A673 (cell line): ENCODE measurements at regions not wholly inside any gene's neighbourhood (a gene's known extent, or its start where the extent isn't known, plus 50 kb on each side); places are given as distances from the start of the nearest gene placed in this dataset.

Source experiments
- BruUV-seq: library from RNA; stranded (reverse); fragments of 400-500 nt; replicated peaks from 2 replicates; lab custom pipeline; 2021; lab: Mats Ljungman, UMichigan
- CTCF ChIA-PET: fragments of 300-600 bp; sonication (Branson Sonifier 250); formaldehyde crosslinking; loops from one replicate; lab custom pipeline; 2022; ENCODE audit warnings: antibody characterized with exemption; lab: Charles Lee
- POLR2A ChIA-PET: fragments of 300-600 bp; sonication (Branson Sonifier 250); formaldehyde crosslinking; loops from one replicate; lab custom pipeline; 2022; ENCODE audit warnings: antibody characterized with exemption; ENCODE audit not compliant: low non-redundant PET; lab: Charles Lee
- DNase-seq: peaks from one replicate; pipeline ENCODE4 v3.0.0-alpha.2; 2015; ENCODE audit warnings: low spot score
- H3K27ac ChIP-seq: fragments of 200-600 bp; sonication (generic); 2 replicates; pipeline ENCODE4 v1.5.1; 2016; ENCODE audit warnings: mixed run types, low read depth, mild to moderate bottlenecking, mixed read lengths, antibody characterized with exemption, low read length; ENCODE audit not compliant: poor library complexity, severe bottlenecking
- H3K27me3 ChIP-seq: fragments of 200-600 bp; sonication (generic); replicated peaks from 2 replicates; pipeline ENCODE4 v1.6.1; 2017; ENCODE audit warnings: mixed run types, low read depth, mild to moderate bottlenecking, mixed read lengths, antibody characterized with exemption, low read length; ENCODE audit not compliant: insufficient read depth, poor library complexity
- H3K36me3 ChIP-seq: fragments of 200-600 bp; sonication (generic); 2 replicates; pipeline ENCODE4 v1.6.1; 2016; ENCODE audit warnings: mixed run types, mild to moderate bottlenecking, mixed read lengths, antibody characterized with exemption, low read length; ENCODE audit not compliant: insufficient read depth, poor library complexity, severe bottlenecking
- H3K4me1 ChIP-seq: fragments of 200-600 bp; sonication (generic); 2 replicates; pipeline ENCODE4 v1.6.1; 2017; ENCODE audit warnings: mixed run types, mild to moderate bottlenecking, mixed read lengths, antibody characterized with exemption, low read length; ENCODE audit not compliant: insufficient read depth, poor library complexity, severe bottlenecking
- H3K4me3 ChIP-seq: fragments of 200-600 bp; sonication (generic); 2 replicates; pipeline ENCODE4 v1.5.1; 2016; ENCODE audit warnings: low read depth, mixed run types, mild to moderate bottlenecking, mixed read lengths, low read length; ENCODE audit not compliant: poor library complexity, severe bottlenecking
- H3K9me3 ChIP-seq: fragments of 200-600 bp; sonication (generic); 2 replicates; pipeline ENCODE4 v1.6.1; 2016; ENCODE audit warnings: mixed run types, low read depth, mild to moderate bottlenecking, mixed read lengths, antibody characterized with exemption, low read length; ENCODE audit not compliant: poor library complexity, severe bottlenecking
- CTCF ChIP-seq: fragments of 300-800, 200-600 bp; sonication (generic); conservative IDR thresholded peaks from 2 replicates; pipeline ENCODE4 v1.5.1; 2017; ENCODE audit warnings: low read depth, mild to moderate bottlenecking, antibody characterized with exemption, low read length, moderate library complexity, mixed read lengths
- EZH2 ChIP-seq: fragments of 200-600 bp; sonication (generic); IDR thresholded peaks from 2 replicates; pipeline ENCODE4 v1.6.1; 2017; ENCODE audit warnings: borderline replicate concordance, low read depth, mild to moderate bottlenecking, mixed read lengths, antibody characterized with exemption, low read length; ENCODE audit not compliant: poor library complexity, severe bottlenecking
- intact Hi-C: fragments of 100-400 bp; cut with micrococcal nuclease; formaldehyde crosslinking; loops from one replicate; pipeline ENCODE4 v1.10.0; 2022; ENCODE audit not compliant: unreplicated experiment

- BruUV-seq = no TSS peak
- Histone ChIP-seq H3K9me3 (no peaks in the 10 kb centered on the region), H3K36me3 (no peaks in the 10 kb centered on the region), H3K4me3 (no peak overlapping the region), H3K27ac (no peak overlapping the region), H3K4me1 (no peaks in the 10 kb centered on the region), H3K27me3 (no peaks in the 10 kb centered on the region)
- TF ChIP-seq CTCF (no peak), EZH2 (no peak)
- ChIA-PET CTCF (no interaction called here), POLR2A (no interaction called here)
- intact Hi-C loops = no loop called here
- DNase-seq = peak; percentile 54
Measured at GRCh38 chr3:45309876-45310275, 78.5 kb upstream of the LARS2 start.

GRCh38 chr3:45311327-45311726 is 77.0 kb upstream of the LARS2 start:
- no peaks in the 10 kb centered on the region for H3K4me1 ChIP-seq
- no peaks in the 10 kb centered on the region for H3K27me3 ChIP-seq
- ChIA-PET POLR2A (no interaction called here), CTCF (no interaction called here)
- no peaks in the 10 kb centered on the region for H3K9me3 ChIP-seq
- no peak overlapping the region for H3K27ac ChIP-seq
- DNase-seq = no peak
- no TSS peak for BruUV-seq
- H3K36me3 ChIP-seq = no peaks in the 10 kb centered on the region
- H3K4me3 ChIP-seq = no peak overlapping the region
- TF ChIP-seq EZH2 = no peak
- TF ChIP-seq CTCF = no peak
- intact Hi-C loops = no loop called here

- BruUV-seq = no TSS peak
- DNase-seq = no peak
- no peaks in the 10 kb centered on the region for H3K36me3 ChIP-seq
- no peak overlapping the region for H3K27ac ChIP-seq
- intact Hi-C loops = no loop called here
- H3K4me3 ChIP-seq = no peak overlapping the region
- no peaks in the 10 kb centered on the region for H3K9me3 ChIP-seq
- CTCF ChIA-PET = no interaction called here
- no peaks in the 10 kb centered on the region for H3K4me1 ChIP-seq
- H3K27me3 ChIP-seq = no peaks in the 10 kb centered on the region
- POLR2A ChIA-PET = no interaction called here
- TF ChIP-seq EZH2 (no peak), CTCF (no peak)
Measured at GRCh38 chr3:45311953-45312801, 76.2 kb upstream of the LARS2 start.
